ENCODE measurements at regions not wholly inside any gene's neighbourhood (a gene's known extent, or its start where the extent isn't known, plus 50 kb on each side); places are given as distances from the start of the nearest gene placed in this dataset.

GRCh38 chr11:64472593-64473455 lies 82.9 kb upstream of the SLC22A11 start:
- no peak overlapping the region for H3K4me3 ChIP-seq (ENCODE audit: low read depth, low read length)
- DNase-seq (ENCODE audit: low read depth): no peak
- TF ChIP-seq CTCF (conservative IDR thresholded peaks at IDR 0.05; ENCODE audit: low read depth, low read length): no peak

- DNase-seq (ENCODE audit: low read depth): no peak
- no peak overlapping the region for H3K4me3 ChIP-seq (ENCODE audit: low read depth, low read length)
- no peak for TF ChIP-seq CTCF (conservative IDR thresholded peaks at IDR 0.05; ENCODE audit: low read depth, low read length)
Measured at GRCh38 chr11:64474680-64475079, 81.1 kb upstream of the SLC22A11 start.

GRCh38 chr11:64475145-64475544 lies 80.6 kb upstream of the SLC22A11 start:
- no peak for TF ChIP-seq CTCF (conservative IDR thresholded peaks at IDR 0.05; ENCODE audit: low read depth, low read length)
- no peak for DNase-seq (ENCODE audit: low read depth)
- no peak overlapping the region for H3K4me3 ChIP-seq (ENCODE audit: low read depth, low read length)

GRCh38 chr11:64476881-64477280 lies 78.9 kb upstream of the SLC22A11 start:
- no peak for DNase-seq (ENCODE audit: low read depth)
- no peak for TF ChIP-seq CTCF (conservative IDR thresholded peaks at IDR 0.05; ENCODE audit: low read depth, low read length)
- H3K4me3 ChIP-seq (ENCODE audit: low read depth, low read length): no peak overlapping the region

GRCh38 chr11:64477675-64478074 lies 78.1 kb upstream of the SLC22A11 start:
- DNase-seq (ENCODE audit: low read depth): no peak
- H3K4me3 ChIP-seq (ENCODE audit: low read depth, low read length): no peak overlapping the region
- TF ChIP-seq CTCF (conservative IDR thresholded peaks at IDR 0.05; ENCODE audit: low read depth, low read length): no peak

GRCh38 chr11:64482588-64482987 lies 73.2 kb upstream of the SLC22A11 start:
- no peak for TF ChIP-seq CTCF (conservative IDR thresholded peaks at IDR 0.05; ENCODE audit: low read depth, low read length)
- no peak overlapping the region for H3K4me3 ChIP-seq (ENCODE audit: low read depth, low read length)
- DNase-seq (ENCODE audit: low read depth): no peak

Measured in epithelial cell of proximal tubule (primary cell).